HG03135 (cell line): ENCODE measurements at regions not wholly inside any gene's neighbourhood (a gene's known extent, or its start where the extent isn't known, plus 50 kb on each side); places are given as distances from the start of the nearest gene placed in this dataset.
"Not testable (repeated sequence)": the region's sequence is repeated elsewhere in the genome, so short reads cannot be mapped to it uniquely, and the experiment has no call there.

Experiments used
- ATAC-seq: cut with Tn5 transposase; IDR thresholded peaks from one replicate; pipeline ENCODE4 v1.9.1; 2021; ENCODE audit warnings: mild to moderate bottlenecking, moderate library complexity; ENCODE audit not compliant: unreplicated experiment

GRCh38 chr14:42481714-42482113 is 875.0 kb downstream of the LRFN5 start:
- ATAC-seq: not testable (repeated sequence)

DNA sequence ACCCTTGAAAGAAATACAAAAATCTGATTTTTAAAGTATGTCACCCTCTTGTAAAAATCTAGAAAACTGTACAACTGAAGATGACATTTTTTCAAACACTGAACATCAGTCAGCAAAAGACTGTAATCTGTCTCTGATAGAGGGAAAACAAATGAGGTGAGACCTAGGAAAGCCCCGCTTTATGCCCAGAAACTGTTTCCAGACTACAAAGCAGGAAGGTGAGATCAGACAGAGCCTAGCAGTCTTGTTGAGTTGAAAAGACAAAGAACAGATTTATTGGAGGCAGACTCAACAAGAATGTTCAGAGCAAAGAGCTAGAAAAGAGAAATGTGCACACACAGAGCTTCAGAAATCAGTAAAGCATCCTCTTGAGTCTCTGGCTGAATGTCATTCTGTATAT is 873.6 kb downstream of the LRFN5 start:
- ATAC-seq: no peak

DNA sequence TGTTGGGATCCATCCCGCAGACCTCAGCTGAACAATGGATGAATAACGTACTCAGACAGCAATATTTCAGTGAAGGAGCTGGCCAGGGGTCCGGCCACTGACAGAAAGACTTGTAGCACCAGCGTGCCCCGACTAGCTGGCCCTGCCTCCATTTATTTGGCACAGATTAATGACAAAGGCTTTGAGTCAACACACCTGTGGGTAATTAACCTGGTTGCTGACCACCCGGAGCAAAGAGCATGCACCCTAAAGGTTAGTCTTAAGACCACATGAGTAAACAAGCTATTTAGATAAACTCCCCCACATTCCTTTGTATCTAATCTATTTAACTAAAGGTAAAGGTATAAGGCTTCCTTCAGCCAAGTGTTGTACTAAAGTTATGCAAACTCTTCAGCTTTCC is 868.6 kb downstream of the LRFN5 start:
- no peak for ATAC-seq

DNA sequence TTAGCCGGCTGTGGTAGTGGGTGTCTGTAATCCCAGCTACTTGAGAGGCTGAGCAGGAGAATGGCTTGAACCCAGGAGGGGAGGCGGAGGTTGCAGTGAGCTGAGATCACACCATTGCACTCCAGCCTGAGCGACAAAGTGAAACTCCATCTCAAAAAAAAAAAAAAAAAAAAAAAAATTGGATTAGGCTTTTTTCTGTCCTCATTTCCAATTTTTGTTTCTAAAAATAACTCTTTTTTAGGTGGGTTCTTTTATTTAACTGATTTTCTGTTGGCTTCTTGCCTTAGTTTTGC is 863.7 kb downstream of the LRFN5 start:
- no peak for ATAC-seq

DNA sequence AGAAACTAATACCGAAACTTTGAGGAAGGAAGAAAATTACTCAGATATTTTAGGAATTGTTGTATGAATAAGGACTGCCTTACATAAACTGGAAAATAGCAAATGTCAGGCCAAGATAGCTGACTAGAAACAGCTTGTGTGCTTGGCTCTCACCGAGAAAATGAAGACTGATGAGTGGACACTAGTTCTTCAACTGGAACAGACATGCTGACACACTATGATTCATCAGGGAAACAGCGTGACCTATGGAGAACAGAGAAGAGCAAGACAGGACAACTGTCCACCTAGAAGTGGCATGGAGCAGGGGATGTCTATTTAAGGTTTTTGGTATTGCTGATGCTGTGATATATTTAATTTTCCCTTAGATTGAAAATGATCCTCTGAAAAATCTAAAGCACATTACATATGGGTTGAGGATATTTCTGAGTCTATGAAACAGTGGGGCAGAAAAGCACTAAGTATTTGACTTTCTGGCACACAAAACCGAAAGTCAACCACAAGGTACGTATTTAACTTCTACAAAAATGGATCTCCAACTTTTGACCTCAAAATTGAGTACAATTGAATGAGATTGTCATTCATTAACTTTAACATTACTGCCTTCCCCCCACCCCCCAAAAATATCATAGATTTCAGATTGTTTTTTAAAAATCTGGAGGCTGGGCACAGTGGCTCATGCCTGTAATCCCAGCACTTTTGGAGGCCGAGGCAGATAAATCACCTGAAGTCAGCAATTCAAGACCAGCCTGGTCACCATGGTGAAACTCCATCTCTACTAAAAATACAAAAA is 863.2 kb downstream of the LRFN5 start:
- no peak for ATAC-seq

DNA sequence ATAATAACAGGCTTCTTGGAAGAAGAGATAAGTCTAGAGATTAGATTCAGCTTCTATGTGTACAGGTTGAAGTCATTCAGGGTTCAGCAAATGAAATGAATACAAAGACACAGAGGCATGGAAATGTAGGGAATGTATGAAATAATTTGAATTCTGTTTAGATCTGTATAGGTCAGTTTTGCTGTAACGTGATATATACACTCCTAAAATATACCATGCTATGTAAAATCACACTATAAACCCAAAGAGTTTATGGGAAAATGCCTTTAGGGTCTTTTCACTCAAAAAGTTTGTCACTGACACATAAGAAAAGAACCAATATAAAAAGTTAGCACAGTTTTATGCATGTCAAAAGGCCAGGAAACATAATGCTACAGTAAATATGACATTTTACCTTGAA is 854.0 kb downstream of the LRFN5 start:
- ATAC-seq: no peak

- ATAC-seq: no peak
Measured at GRCh38 chr14:42459171-42459685, 852.6 kb downstream of the LRFN5 start.

DNA sequence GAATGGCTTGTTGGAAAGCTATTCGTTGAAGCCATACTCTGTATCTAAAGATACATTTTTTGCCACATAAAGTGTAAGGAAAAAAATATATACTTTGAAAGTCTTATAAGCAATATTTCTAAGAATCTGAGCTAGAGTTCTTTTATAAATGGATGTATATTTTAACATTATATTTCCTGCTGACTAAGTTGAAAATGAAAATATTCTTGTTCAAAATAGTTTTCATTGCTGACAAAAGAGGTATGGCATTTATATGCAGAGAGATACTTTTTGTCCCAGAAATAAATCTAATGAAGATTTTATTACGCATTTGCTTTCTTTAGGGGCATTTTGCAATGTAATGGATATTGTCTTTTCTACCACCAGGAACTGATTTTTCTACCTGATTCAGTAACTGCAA is 834.9 kb downstream of the LRFN5 start:
- no peak for ATAC-seq

GRCh38 chr14:42437809-42438208 is 831.1 kb downstream of the LRFN5 start:
- ATAC-seq: no peak

GRCh38 chr14:42429401-42429800 is 822.7 kb downstream of the LRFN5 start:
- ATAC-seq: no peak

DNA sequence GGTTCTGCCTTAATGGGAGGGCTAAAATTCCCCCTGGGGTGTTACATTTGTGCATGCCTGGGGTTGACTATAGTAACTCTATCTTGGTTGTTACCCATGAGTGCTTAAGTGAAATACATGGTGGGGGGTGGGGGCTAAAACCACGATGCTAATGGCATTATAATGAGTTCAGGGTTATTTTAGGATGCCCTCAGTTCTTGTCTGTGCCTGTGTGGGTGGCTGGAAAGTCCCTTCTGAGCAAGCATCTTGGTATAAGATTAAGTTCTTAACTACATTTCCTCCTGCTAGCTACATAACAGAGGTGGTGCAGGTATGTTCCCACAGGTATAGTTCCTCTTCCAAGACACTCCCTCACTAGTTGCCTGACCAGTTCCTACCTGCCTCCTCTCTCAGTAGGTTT is 822.3 kb downstream of the LRFN5 start:
- peak; percentile 98 for ATAC-seq

- no peak for ATAC-seq
Measured at GRCh38 chr14:42424501-42424900, 817.8 kb downstream of the LRFN5 start.

- peak; percentile 75 for ATAC-seq
Measured at GRCh38 chr14:42421377-42422078, 814.9 kb downstream of the LRFN5 start.

- no peak for ATAC-seq
Measured at GRCh38 chr14:42420071-42420470, 813.4 kb downstream of the LRFN5 start.

DNA sequence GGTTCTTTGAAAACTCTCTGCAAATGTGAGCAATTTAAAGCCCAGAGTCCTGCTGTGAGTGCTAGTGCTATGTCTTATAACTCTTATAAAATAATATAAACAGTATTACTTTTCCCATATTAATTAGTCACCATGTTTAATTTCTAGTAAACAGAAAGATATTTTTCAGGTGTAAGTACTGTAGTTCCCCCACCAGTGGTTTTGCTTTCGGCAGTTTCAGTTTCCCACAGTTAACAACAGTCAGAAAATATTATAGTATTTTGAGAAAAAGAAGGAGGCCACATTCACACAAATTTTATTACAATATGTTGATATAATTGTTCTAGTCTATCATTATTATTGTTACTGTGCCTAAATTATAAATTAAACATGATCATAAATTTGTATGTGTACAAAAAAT is 800.5 kb downstream of the LRFN5 start:
- no peak for ATAC-seq

DNA sequence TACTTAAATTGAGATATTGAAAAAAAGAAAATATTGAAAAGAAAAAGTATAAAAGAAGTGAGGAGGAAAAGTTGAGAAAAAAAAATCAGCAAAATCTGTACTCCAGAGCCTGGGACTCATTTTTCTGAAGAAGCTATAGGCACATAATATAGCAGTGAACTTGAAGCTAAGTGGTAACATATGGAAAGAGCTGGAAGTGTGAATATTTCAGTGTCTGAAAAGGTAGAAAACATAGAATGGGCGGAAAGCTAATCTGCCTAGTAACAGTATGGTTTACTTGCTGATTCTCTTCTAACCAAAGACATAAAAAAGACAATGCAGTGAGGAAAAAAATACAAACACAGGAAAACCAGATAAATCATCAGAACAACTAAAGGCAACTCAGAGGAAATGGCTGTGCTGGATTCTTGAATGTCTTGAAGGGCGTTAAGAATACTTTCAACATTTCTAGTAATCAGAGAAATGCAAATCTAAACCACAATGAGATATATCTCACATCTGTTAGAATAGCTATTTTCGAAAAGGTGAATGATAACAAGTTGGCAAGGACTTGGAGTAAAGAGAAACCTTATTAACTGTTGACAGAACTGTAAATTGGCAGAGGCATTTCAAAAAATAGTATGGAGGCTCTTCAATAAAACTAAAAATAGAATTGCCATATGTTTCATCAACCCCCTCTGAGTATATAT is 784.6 kb downstream of the LRFN5 start:
- peak; percentile 75 for ATAC-seq

GRCh38 chr14:42378880-42379279 is 772.2 kb downstream of the LRFN5 start:
- ATAC-seq: no peak

DNA sequence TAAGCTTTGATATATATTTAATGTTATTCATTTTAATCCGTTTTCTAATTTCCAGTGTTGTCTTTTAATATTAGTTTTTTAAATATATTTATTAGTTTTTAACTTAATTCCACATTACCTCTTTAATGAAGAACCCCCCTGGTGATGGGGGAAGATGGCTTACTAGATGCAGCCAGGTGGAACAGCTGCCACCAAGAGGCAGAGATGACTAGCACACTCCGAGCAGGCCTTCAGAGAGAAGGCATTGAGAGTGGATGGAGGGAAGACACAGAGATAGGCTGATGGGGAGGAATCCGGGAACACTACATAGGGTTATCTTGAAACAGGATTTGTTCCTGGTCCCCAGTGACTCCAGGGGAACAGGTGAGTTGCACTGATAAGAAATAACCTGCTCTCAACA is 771.6 kb downstream of the LRFN5 start:
- ATAC-seq: no peak

DNA sequence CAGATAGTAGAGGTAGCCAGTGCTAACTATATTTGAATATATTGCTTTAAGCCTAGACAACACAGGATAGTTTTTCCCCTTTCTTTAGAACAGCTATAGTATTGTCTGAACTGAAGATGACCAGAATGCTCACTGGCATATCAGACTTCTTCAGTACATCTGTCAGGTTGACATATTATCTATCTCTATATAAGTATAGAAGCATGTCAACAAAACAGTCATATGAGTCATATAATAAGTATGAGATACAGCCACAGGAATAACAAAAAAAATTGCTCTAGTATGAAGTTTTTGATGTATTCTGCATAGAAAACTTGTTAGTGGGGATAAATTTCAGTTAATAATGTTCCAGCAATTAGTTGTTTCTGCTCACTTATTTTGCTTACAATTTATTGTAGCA is 767.7 kb downstream of the LRFN5 start:
- no peak for ATAC-seq

GRCh38 chr14:42370056-42370455 is 763.4 kb downstream of the LRFN5 start:
- no peak for ATAC-seq

DNA sequence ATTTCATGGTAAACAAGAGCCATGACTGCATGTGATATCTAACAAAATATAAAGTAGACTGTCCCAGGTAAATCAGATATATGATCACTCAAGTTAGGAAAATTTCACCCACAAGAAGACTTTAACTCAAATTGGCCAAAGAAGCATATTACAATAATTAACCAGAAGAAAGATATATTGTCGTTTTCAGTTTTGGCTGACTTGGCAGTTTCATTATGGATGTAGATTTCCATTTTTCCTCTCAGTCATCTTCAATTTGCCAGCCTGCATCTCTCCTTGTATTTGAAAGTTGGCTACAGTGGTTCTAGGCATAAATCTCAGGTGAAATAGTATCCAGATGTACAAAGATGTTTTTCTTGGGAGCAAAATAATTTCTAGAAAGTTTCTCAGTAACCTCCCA is 761.6 kb downstream of the LRFN5 start:
- ATAC-seq: no peak

- no peak for ATAC-seq
Measured at GRCh38 chr14:42353315-42353714, 746.6 kb downstream of the LRFN5 start.
